GM23338 (cell line): ENCODE measurements at regions not wholly inside any gene's neighbourhood (a gene's known extent, or its start where the extent isn't known, plus 50 kb on each side); places are given as distances from the start of the nearest gene placed in this dataset.

ENCODE experiments used
- ATAC-seq: fragments of 200-7000 bp; cut with Tn5 transposase; 3 replicates; pipeline ENCODE4 v1.9.1; 2020
- DNase-seq: peaks from one replicate; pipeline ENCODE4 v3.0.0-alpha.2; 2015; ENCODE audit warnings: low spot score
- H2AFZ ChIP-seq: fragments of 200-600 bp; sonication (generic); 2 replicates; pipeline ENCODE4 v1.8.0; 2016; ENCODE audit warnings: antibody characterized with exemption, mild to moderate bottlenecking, moderate library complexity
- H3F3A ChIP-seq: fragments of 200-600 bp; sonication (generic); replicated peaks from 2 replicates; pipeline ENCODE4 v1.8.0; 2017; ENCODE audit warnings: antibody characterized with exemption, mixed run types, low read depth
- H3K27ac ChIP-seq: fragments of 200-600 bp; sonication (generic); 2 replicates; pipeline ENCODE4 v1.6.1; 2016; ENCODE audit warnings: low read depth
- H3K27me3 ChIP-seq: fragments of 200-600 bp; sonication (generic); 2 replicates; pipeline ENCODE4 v1.8.0; 2016; ENCODE audit warnings: mild to moderate bottlenecking, mixed run types, moderate library complexity; ENCODE audit not compliant: insufficient read depth
- H3K36me3 ChIP-seq: fragments of 200-600 bp; sonication (generic); 2 replicates; pipeline ENCODE4 v1.8.0; 2016; ENCODE audit warnings: mild to moderate bottlenecking; ENCODE audit not compliant: insufficient read depth
- H3K4me1 ChIP-seq: fragments of 200-600 bp; sonication (generic); 2 replicates; pipeline ENCODE4 v1.8.0; 2016; ENCODE audit warnings: mild to moderate bottlenecking, moderate library complexity; ENCODE audit not compliant: insufficient read depth
- H3K4me2 ChIP-seq: fragments of 200-600 bp; sonication (generic); 2 replicates; pipeline ENCODE4 v1.7.1; 2017; ENCODE audit warnings: mixed run types
- H3K4me3 ChIP-seq: fragments of 200-600 bp; sonication (generic); 2 replicates; pipeline ENCODE4 v1.6.1; 2016; ENCODE audit warnings: mixed run types
- H3K79me2 ChIP-seq: fragments of 200-600 bp; sonication (generic); replicated peaks from 2 replicates; pipeline ENCODE4 v1.8.0; 2017; ENCODE audit warnings: mild to moderate bottlenecking; ENCODE audit not compliant: insufficient read depth
- H3K9me2 ChIP-seq: fragments of 200-600 bp; sonication (generic); 2 replicates; pipeline ENCODE4 v1.8.0; 2017; ENCODE audit not compliant: insufficient read depth
- H4K20me1 ChIP-seq: fragments of 200-600 bp; sonication (generic); replicated peaks from 2 replicates; pipeline ENCODE4 v1.8.0; 2017; ENCODE audit warnings: mild to moderate bottlenecking; ENCODE audit not compliant: insufficient read depth
- H3K27ac Mint-ChIP-seq: 2 replicates; pipeline ENCODE4 v1.8.0; 2020; ENCODE audit warnings: inconsistent platforms, mild to moderate bottlenecking, moderate library complexity, mixed read lengths
- H3K27me3 Mint-ChIP-seq: 3 replicates; pipeline ENCODE4 v1.8.0; 2022; ENCODE audit warnings: low read depth, mild to moderate bottlenecking, moderate library complexity, mixed read lengths, inconsistent platforms; ENCODE audit not compliant: insufficient read depth, poor library complexity
- H3K36me3 Mint-ChIP-seq: 3 replicates; pipeline ENCODE4 v1.8.0; 2021; ENCODE audit warnings: low read depth, mild to moderate bottlenecking, inconsistent platforms, moderate library complexity, mixed read lengths
- H3K4me1 Mint-ChIP-seq: 3 replicates; pipeline ENCODE4 v1.8.0; 2020; ENCODE audit warnings: mild to moderate bottlenecking, inconsistent platforms, mixed read lengths
- H3K4me3 Mint-ChIP-seq: 3 replicates; pipeline ENCODE4 v1.8.0; 2021; ENCODE audit warnings: moderate library complexity, mild to moderate bottlenecking, inconsistent platforms, mixed read lengths
- H3K9me3 Mint-ChIP-seq: 3 replicates; pipeline ENCODE4 v1.8.0; 2020; ENCODE audit warnings: moderate library complexity, mild to moderate bottlenecking, inconsistent platforms, mixed read lengths
- CREB1 ChIP-seq: fragments of 250-450 bp; sonication (Bioruptor Pico); IDR thresholded peaks from 2 replicates; pipeline ENCODE4 v1.5.0; 2020; ENCODE audit warnings: low read depth, mild to moderate bottlenecking, moderate library complexity
- CTCF ChIP-seq, 2 experiments: fragments of 200-600 bp in 1 of 2; sonication (generic) in 1 of 2; conservative IDR thresholded peaks; 2 replicates each; pipeline versions ENCODE4 v1.5.1 to v1.6.1; 2016 to 2017; ENCODE audit warnings: antibody characterized with exemption in 2 of 2, low read depth in 2 of 2, mild to moderate bottlenecking in 2 of 2, moderate library complexity in 1 of 2
- EZH2 ChIP-seq: fragments of 200-600 bp; sonication (generic); IDR thresholded peaks from one replicate; pipeline ENCODE4 v1.8.0; 2017; ENCODE audit warnings: antibody characterized with exemption, mild to moderate bottlenecking, low read depth; ENCODE audit not compliant: unreplicated experiment
- JUNB ChIP-seq: IDR thresholded peaks from one replicate; pipeline ENCODE4 v1.6.1; 2016; ENCODE audit warnings: antibody characterized with exemption; ENCODE audit not compliant: unreplicated experiment
- NANOG ChIP-seq: IDR thresholded peaks from 2 replicates; pipeline ENCODE4 v1.6.1; 2016; ENCODE audit warnings: antibody characterized with exemption, borderline replicate concordance
- POLR2AphosphoS5 ChIP-seq: IDR thresholded peaks from 2 replicates; pipeline ENCODE4 v1.6.1; 2016; ENCODE audit warnings: antibody characterized with exemption, low read depth
- TF ChIP-seq, protein P1 (sequence below): IDR thresholded peaks from one replicate; pipeline ENCODE4 v1.6.1; 2018; ENCODE audit warnings: antibody characterized with exemption; ENCODE audit not compliant: unreplicated experiment
- TF ChIP-seq, protein P2 (sequence below): IDR thresholded peaks from 2 replicates; pipeline ENCODE4 v1.6.1; 2016; ENCODE audit warnings: antibody characterized with exemption

- TF ChIP-seq CTCF (conservative IDR thresholded peaks at IDR 0.05; ENCODE audit: low read depth in 2 of 2) = no peak
- no peak for TF ChIP-seq JUNB
- TF ChIP-seq NANOG = no peak
- no peak for TF ChIP-seq POLR2AphosphoS5
These were observed 1131.7 kb upstream of the LRRTM1 start (continued) for GRCh38 chr2:81436256-81436655.

GRCh38 chr2:81412681-81413080 lies 1108.1 kb upstream of the LRRTM1 start:
- Histone ChIP-seq H3K4me2 (no peak overlapping the region), H3K27ac (no peak overlapping the region), H3K36me3 (no peaks in the 10 kb centered on the region), H3K9me2 (no peaks in the 10 kb centered on the region; the same call in 1 of the 2 replicates), H3K79me2 (no peaks in the 10 kb centered on the region), H3K4me3 (no peak overlapping the region), H3K4me1 (no peaks in the 10 kb centered on the region), H4K20me1 (no peaks in the 10 kb centered on the region), H3F3A (no peaks in the 10 kb centered on the region), H2AFZ (no peak overlapping the region), H3K27me3 (no peaks in the 10 kb centered on the region)
- DNase-seq (no peak), ATAC-seq (no peak)
- H3K27ac Mint-ChIP-seq = no peak overlapping the region
- H3K4me3 Mint-ChIP-seq = no peak overlapping the region
- H3K9me3 Mint-ChIP-seq = no peaks in the 10 kb centered on the region; the same call in 2 of the 3 replicates
- TF ChIP-seq, protein P1, sequence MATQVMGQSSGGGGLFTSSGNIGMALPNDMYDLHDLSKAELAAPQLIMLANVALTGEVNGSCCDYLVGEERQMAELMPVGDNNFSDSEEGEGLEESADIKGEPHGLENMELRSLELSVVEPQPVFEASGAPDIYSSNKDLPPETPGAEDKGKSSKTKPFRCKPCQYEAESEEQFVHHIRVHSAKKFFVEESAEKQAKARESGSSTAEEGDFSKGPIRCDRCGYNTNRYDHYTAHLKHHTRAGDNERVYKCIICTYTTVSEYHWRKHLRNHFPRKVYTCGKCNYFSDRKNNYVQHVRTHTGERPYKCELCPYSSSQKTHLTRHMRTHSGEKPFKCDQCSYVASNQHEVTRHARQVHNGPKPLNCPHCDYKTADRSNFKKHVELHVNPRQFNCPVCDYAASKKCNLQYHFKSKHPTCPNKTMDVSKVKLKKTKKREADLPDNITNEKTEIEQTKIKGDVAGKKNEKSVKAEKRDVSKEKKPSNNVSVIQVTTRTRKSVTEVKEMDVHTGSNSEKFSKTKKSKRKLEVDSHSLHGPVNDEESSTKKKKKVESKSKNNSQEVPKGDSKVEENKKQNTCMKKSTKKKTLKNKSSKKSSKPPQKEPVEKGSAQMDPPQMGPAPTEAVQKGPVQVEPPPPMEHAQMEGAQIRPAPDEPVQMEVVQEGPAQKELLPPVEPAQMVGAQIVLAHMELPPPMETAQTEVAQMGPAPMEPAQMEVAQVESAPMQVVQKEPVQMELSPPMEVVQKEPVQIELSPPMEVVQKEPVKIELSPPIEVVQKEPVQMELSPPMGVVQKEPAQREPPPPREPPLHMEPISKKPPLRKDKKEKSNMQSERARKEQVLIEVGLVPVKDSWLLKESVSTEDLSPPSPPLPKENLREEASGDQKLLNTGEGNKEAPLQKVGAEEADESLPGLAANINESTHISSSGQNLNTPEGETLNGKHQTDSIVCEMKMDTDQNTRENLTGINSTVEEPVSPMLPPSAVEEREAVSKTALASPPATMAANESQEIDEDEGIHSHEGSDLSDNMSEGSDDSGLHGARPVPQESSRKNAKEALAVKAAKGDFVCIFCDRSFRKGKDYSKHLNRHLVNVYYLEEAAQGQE = no peak
- TF ChIP-seq, protein P2, sequence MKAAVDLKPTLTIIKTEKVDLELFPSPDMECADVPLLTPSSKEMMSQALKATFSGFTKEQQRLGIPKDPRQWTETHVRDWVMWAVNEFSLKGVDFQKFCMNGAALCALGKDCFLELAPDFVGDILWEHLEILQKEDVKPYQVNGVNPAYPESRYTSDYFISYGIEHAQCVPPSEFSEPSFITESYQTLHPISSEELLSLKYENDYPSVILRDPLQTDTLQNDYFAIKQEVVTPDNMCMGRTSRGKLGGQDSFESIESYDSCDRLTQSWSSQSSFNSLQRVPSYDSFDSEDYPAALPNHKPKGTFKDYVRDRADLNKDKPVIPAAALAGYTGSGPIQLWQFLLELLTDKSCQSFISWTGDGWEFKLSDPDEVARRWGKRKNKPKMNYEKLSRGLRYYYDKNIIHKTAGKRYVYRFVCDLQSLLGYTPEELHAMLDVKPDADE = no peak
- TF ChIP-seq CREB1 (no peak), POLR2AphosphoS5 (no peak), EZH2 (no peak)
- H3K27me3 Mint-ChIP-seq = peaks cover 2% of the 10 kb centered on the region
- no peaks in the 10 kb centered on the region for H3K4me1 Mint-ChIP-seq
- H3K36me3 Mint-ChIP-seq = no peaks in the 10 kb centered on the region
